ENCODE measurements at regions not wholly inside any gene's neighbourhood (a gene's known extent, or its start where the extent isn't known, plus 50 kb on each side); places are given as distances from the start of the nearest gene placed in this dataset.

- TF ChIP-seq RNF2 (IDR thresholded peaks at IDR 0.05; ENCODE audit: borderline replicate concordance, low read depth, low read length, missing control alignments, poor library complexity, severe bottlenecking) (no peak), CTCF (IDR thresholded peaks at IDR 0.05; ENCODE audit: control extremely low read depth in 1 of 3, insufficient read depth in 1 of 3, low read depth in 1 of 3, low read length in 3 of 3) (no peak), SP1 (IDR thresholded peaks at IDR 0.05; ENCODE audit: low read depth, low read length) (no peak), EZH2 (IDR thresholded peaks at IDR 0.05; ENCODE audit: low read depth, low read length, severe bottlenecking) (no peak), RFX5 (IDR thresholded peaks at IDR 0.05; ENCODE audit: borderline replicate concordance, low read depth, low read length) (no peak), GTF2F1 (IDR thresholded peaks at IDR 0.05; ENCODE audit: borderline replicate concordance, low read depth, low read length) (no peak), ATF2 (IDR thresholded peaks at IDR 0.05; ENCODE audit: low read length) (no peak)
Observed at GRCh38 chr3:104687362-104687761, 679.3 kb upstream of the ALCAM start.
